Coronary artery (tissue), 2 donors: ENCODE measurements at regions not wholly inside any gene's neighbourhood (a gene's known extent, or its start where the extent isn't known, plus 50 kb on each side); places are given as distances from the start of the nearest gene placed in this dataset.

Experiments used
- DNase-seq: peaks from one replicate; pipeline ENCODE4 v3.0.0-alpha.2; 2017; ENCODE audit warnings: low spot score
- H3K27ac ChIP-seq, 2 donors: fragments of 200-600 bp; sonication (generic); one replicate each; pipeline ENCODE4 v1.5.1; 2016 to 2019
- H3K4me3 ChIP-seq: fragments of 200-600 bp; sonication (generic); 2 replicates; pipeline ENCODE4 v1.5.1; 2016; ENCODE audit warnings: mild to moderate bottlenecking, moderate library complexity
- CTCF ChIP-seq: fragments of 200-600 bp; sonication (generic); IDR thresholded peaks from one replicate; pipeline ENCODE4 v1.5.1; 2019; ENCODE audit warnings: antibody characterized with exemption

- DNase-seq: no peak
- H3K27ac ChIP-seq: no peak overlapping the region
- H3K4me3 ChIP-seq: no peak overlapping the region
- no peak for TF ChIP-seq CTCF
Observed at GRCh38 chr2:215556979-215557378, 121.1 kb upstream of the FN1 start.

- Histone ChIP-seq H3K4me3 (no peak overlapping the region), H3K27ac (no peak overlapping the region)
- no peak for DNase-seq
- no peak for TF ChIP-seq CTCF
Observed at GRCh38 chr2:215554689-215555498, 119.0 kb upstream of the FN1 start.

GRCh38 chr2:215553946-215554345 is 118.1 kb upstream of the FN1 start:
- H3K4me3 ChIP-seq: no peak overlapping the region
- no peak overlapping the region for H3K27ac ChIP-seq
- DNase-seq: no peak
- TF ChIP-seq CTCF: no peak

GRCh38 chr2:215552144-215552580 is 116.3 kb upstream of the FN1 start:
- H3K4me3 ChIP-seq: no peak overlapping the region
- TF ChIP-seq CTCF: no peak
- no peak for DNase-seq
- H3K27ac ChIP-seq: no peak overlapping the region

GRCh38 chr2:215550331-215550730 is 114.5 kb upstream of the FN1 start:
- Histone ChIP-seq H3K4me3 (no peak overlapping the region), H3K27ac (no peak overlapping the region)
- DNase-seq: no peak
- no peak for TF ChIP-seq CTCF

- no peak overlapping the region for H3K4me3 ChIP-seq
- no peak for DNase-seq
- H3K27ac ChIP-seq: no peak overlapping the region
- no peak for TF ChIP-seq CTCF
Observed at GRCh38 chr2:215548714-215549113, 112.8 kb upstream of the FN1 start.

GRCh38 chr2:215542690-215543089 is 106.8 kb upstream of the FN1 start:
- DNase-seq: no peak
- H3K27ac ChIP-seq: no peak overlapping the region
- no peak overlapping the region for H3K4me3 ChIP-seq
- TF ChIP-seq CTCF: no peak
